DND-41 (cell line): ENCODE measurements at regions not wholly inside any gene's neighbourhood (a gene's known extent, or its start where the extent isn't known, plus 50 kb on each side); places are given as distances from the start of the nearest gene placed in this dataset.

ENCODE experiments used
- ATAC-seq: fragments of 200-7000 bp; cut with Tn5 transposase; 3 replicates; pipeline ENCODE4 v1.9.1; 2021; ENCODE audit warnings: low read depth; ENCODE audit not compliant: insufficient read depth
- DNase-seq: peaks from one replicate; pipeline ENCODE4 v3.0.0-alpha.2; 2020
- H2AFZ ChIP-seq: 2 replicates; pipeline ENCODE4 v1.6.0; 2012; ENCODE audit warnings: low read depth, low read length
- H3K27ac ChIP-seq: 2 replicates; pipeline ENCODE4 v1.5.1; 2012; ENCODE audit warnings: low read length, inconsistent platforms
- H3K27me3 ChIP-seq: fragments of 200-600 bp; sonication (generic); 2 replicates; pipeline ENCODE4 v1.6.0; 2012; ENCODE audit warnings: low read length, mild to moderate bottlenecking, inconsistent platforms; ENCODE audit not compliant: insufficient read depth, poor library complexity
- H3K36me3 ChIP-seq: 2 replicates; pipeline ENCODE4 v1.5.1; 2012; ENCODE audit warnings: low read length, inconsistent platforms; ENCODE audit not compliant: insufficient read depth
- H3K4me1 ChIP-seq: 2 replicates; pipeline ENCODE4 v1.5.1; 2012; ENCODE audit warnings: mild to moderate bottlenecking, low read length; ENCODE audit not compliant: insufficient read depth
- H3K4me2 ChIP-seq: 2 replicates; pipeline ENCODE4 v1.6.0; 2012; ENCODE audit warnings: mild to moderate bottlenecking, moderate library complexity, low read length, inconsistent platforms; ENCODE audit not compliant: insufficient read depth
- H3K4me3 ChIP-seq, 2 experiments: fragments of 200-600 bp in 1 of 2; shearing (Covaris generic) in 1 of 2; 2 replicates each; pipeline ENCODE4 v1.5.1; 2012 to 2016; ENCODE audit warnings: inconsistent platforms in 2 of 2, low read length in 2 of 2, mild to moderate bottlenecking in 2 of 2, low read depth in 1 of 2, moderate library complexity in 1 of 2
- H3K79me2 ChIP-seq: 2 replicates; pipeline ENCODE4 v1.6.0; 2012; ENCODE audit warnings: low read length, inconsistent platforms; ENCODE audit not compliant: insufficient read depth
- H3K9ac ChIP-seq: 2 replicates; pipeline ENCODE4 v1.6.0; 2012; ENCODE audit warnings: low read depth, mild to moderate bottlenecking, inconsistent platforms, low read length, moderate library complexity
- H3K9me3 ChIP-seq: 2 replicates; pipeline ENCODE4 v1.5.1; 2012; ENCODE audit warnings: low read length, moderate library complexity, mild to moderate bottlenecking, inconsistent platforms; ENCODE audit not compliant: insufficient read depth, severe bottlenecking
- H4K20me1 ChIP-seq: 2 replicates; pipeline ENCODE4 v1.6.0; 2012; ENCODE audit warnings: low read length; ENCODE audit not compliant: insufficient read depth
- EZH2 ChIP-seq: IDR thresholded peaks from 3 replicates; pipeline ENCODE4 v1.6.1; 2012; ENCODE audit warnings: borderline replicate concordance, low read depth, mild to moderate bottlenecking, moderate library complexity, low read length, inconsistent platforms; ENCODE audit not compliant: severe bottlenecking
- TF ChIP-seq, protein P1 (sequence below): IDR thresholded peaks from 2 replicates; pipeline ENCODE4 v1.5.1; 2012; ENCODE audit warnings: borderline replicate concordance, low read length, moderate library complexity, mild to moderate bottlenecking; ENCODE audit not compliant: poor library complexity, severe bottlenecking; ENCODE audit errors: extremely low read depth

DNA sequence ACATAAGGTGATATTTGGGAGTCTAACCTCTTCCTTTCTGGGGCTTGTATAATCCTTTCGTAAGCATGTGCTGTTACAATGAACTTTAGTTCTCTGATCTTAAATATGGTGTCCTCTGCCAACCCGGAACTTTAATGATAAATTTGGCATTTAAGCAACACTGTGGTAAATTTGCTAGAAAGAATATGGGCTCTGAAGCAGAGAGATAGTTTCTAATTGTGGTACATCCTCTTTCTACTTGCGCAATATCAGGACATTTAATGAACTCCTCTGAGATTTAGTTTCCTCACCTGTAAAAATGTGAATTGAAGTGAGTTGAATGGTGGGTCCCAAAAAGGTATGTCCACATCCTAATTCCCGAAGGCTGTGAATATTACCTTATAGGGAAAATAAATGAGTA, 364.7 kb downstream of the CAAP1 start:
- no peaks in the 10 kb centered on the region for H3K79me2 ChIP-seq
- no peak overlapping the region for H3K4me3 ChIP-seq
- H2AFZ ChIP-seq: no peak overlapping the region
- no peak for ATAC-seq
- TF ChIP-seq, protein P1, sequence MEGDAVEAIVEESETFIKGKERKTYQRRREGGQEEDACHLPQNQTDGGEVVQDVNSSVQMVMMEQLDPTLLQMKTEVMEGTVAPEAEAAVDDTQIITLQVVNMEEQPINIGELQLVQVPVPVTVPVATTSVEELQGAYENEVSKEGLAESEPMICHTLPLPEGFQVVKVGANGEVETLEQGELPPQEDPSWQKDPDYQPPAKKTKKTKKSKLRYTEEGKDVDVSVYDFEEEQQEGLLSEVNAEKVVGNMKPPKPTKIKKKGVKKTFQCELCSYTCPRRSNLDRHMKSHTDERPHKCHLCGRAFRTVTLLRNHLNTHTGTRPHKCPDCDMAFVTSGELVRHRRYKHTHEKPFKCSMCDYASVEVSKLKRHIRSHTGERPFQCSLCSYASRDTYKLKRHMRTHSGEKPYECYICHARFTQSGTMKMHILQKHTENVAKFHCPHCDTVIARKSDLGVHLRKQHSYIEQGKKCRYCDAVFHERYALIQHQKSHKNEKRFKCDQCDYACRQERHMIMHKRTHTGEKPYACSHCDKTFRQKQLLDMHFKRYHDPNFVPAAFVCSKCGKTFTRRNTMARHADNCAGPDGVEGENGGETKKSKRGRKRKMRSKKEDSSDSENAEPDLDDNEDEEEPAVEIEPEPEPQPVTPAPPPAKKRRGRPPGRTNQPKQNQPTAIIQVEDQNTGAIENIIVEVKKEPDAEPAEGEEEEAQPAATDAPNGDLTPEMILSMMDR: no peak
- TF ChIP-seq EZH2: no peak
- no peaks in the 10 kb centered on the region for H4K20me1 ChIP-seq
- no peaks in the 10 kb centered on the region for H3K36me3 ChIP-seq
- H3K4me2 ChIP-seq: no peak overlapping the region
- H3K9ac ChIP-seq: no peak overlapping the region
- H3K27ac ChIP-seq: no peak overlapping the region
- DNase-seq: no peak
- H3K4me1 ChIP-seq: no peaks in the 10 kb centered on the region
- H3K9me3 ChIP-seq: no peaks in the 10 kb centered on the region
- H3K27me3 ChIP-seq: no peaks in the 10 kb centered on the region

- H3K4me2 ChIP-seq: no peak overlapping the region
- H4K20me1 ChIP-seq: no peaks in the 10 kb centered on the region
- no peak overlapping the region for H3K27ac ChIP-seq
- DNase-seq (no peak), ATAC-seq (no peak)
- H3K4me3 ChIP-seq: no peak overlapping the region
- H3K9ac ChIP-seq: no peak overlapping the region
- H3K36me3 ChIP-seq: no peaks in the 10 kb centered on the region
- no peak overlapping the region for H2AFZ ChIP-seq
- TF ChIP-seq, protein P1: no peak
- TF ChIP-seq EZH2: no peak
- no peaks in the 10 kb centered on the region for H3K27me3 ChIP-seq
- no peaks in the 10 kb centered on the region for H3K79me2 ChIP-seq
- H3K9me3 ChIP-seq: no peaks in the 10 kb centered on the region
- no peaks in the 10 kb centered on the region for H3K4me1 ChIP-seq
These were observed 368.3 kb downstream of the CAAP1 start for GRCh38 chr9:26524267-26524666.

DNA sequence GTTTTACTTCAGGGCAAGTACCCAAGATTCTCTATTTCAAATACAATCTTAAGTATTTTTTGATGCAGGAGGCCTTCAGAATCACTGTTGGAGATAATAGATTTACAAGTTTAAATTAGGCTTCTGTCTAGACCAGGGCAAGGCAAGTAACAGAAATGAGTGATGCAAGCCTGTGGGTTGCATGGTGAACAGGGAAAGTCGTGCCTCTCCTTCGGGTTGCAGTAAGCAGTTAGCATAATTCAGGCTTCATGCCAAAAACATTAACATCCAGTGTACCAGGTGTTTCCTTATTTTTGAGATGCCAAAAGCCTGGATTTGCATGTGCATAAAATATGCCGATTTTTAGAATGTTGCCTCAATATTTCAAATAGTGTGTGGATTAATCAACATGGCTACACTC, 369.0 kb downstream of the CAAP1 start:
- DNase-seq (no peak), ATAC-seq (no peak)
- H3K4me2 ChIP-seq: no peak overlapping the region
- H3K79me2 ChIP-seq: no peaks in the 10 kb centered on the region
- H4K20me1 ChIP-seq: no peaks in the 10 kb centered on the region
- TF ChIP-seq, protein P1: no peak
- no peak for TF ChIP-seq EZH2
- H3K36me3 ChIP-seq: no peaks in the 10 kb centered on the region
- no peaks in the 10 kb centered on the region for H3K27me3 ChIP-seq
- H2AFZ ChIP-seq: no peak overlapping the region
- no peak overlapping the region for H3K27ac ChIP-seq
- no peak overlapping the region for H3K4me3 ChIP-seq
- no peaks in the 10 kb centered on the region for H3K4me1 ChIP-seq
- H3K9ac ChIP-seq: no peak overlapping the region
- no peaks in the 10 kb centered on the region for H3K9me3 ChIP-seq

- Histone ChIP-seq H3K79me2 (no peaks in the 10 kb centered on the region), H3K27me3 (no peaks in the 10 kb centered on the region), H2AFZ (no peak overlapping the region), H3K36me3 (no peaks in the 10 kb centered on the region), H3K4me3 (no peak overlapping the region), H3K9ac (no peak overlapping the region), H4K20me1 (no peaks in the 10 kb centered on the region), H3K4me1 (no peaks in the 10 kb centered on the region), H3K9me3 (no peaks in the 10 kb centered on the region), H3K4me2 (no peak overlapping the region), H3K27ac (no peak overlapping the region)
- DNase-seq (no peak), ATAC-seq (no peak)
- TF ChIP-seq, protein P1: no peak
- TF ChIP-seq EZH2: no peak
These were observed 372.5 kb downstream of the CAAP1 start for GRCh38 chr9:26520141-26520540.
